ENCODE measurements at regions not wholly inside any gene's neighbourhood (a gene's known extent, or its start where the extent isn't known, plus 50 kb on each side); places are given as distances from the start of the nearest gene placed in this dataset.

GRCh38 chr4:117527601-117528000, 442.2 kb upstream of the TRAM1L1 start:
- WGBS, 2 donors (ENCODE audit: low coverage in 1 of 2), result 51 to 57% methylated on average over 1 of the region's 1 CpG
- Histone ChIP-seq H3K27me3 (no peaks in the 10 kb centered on the region), H3K27ac (no peak overlapping the region), H3K36me3 (no peaks in the 10 kb centered on the region), H3K4me3 (no peak overlapping the region), H3K9me3 (no peaks in the 10 kb centered on the region), H3K4me1 (no peaks in the 10 kb centered on the region)
- in situ Hi-C loops (cut with MboI; ENCODE audit: low pct_ligation_motif_present in 1 of 4, low pct_unique_long_range_greater_than_20kb in 1 of 4, low sequenced_read_pairs in 3 of 4) (no loop called here), intact Hi-C loops (cut with DNase I; ENCODE audit: low total_unique reads) (no loop called here)
- TF ChIP-seq POLR2AphosphoS5 (IDR thresholded peaks at IDR 0.05) (no peak), CTCF (IDR thresholded peaks at IDR 0.05) (no peak), POLR2A (IDR thresholded peaks at IDR 0.05) (no peak), EP300 (IDR thresholded peaks at IDR 0.05; ENCODE audit: low read depth) (no peak)
- DNase-seq, result no peak

GRCh38 chr4:117529401-117529800, 444.0 kb upstream of the TRAM1L1 start:
- no peaks in the 10 kb centered on the region for H3K36me3 ChIP-seq
- intact Hi-C loops (cut with DNase I; ENCODE audit: low total_unique reads) (no loop called here), in situ Hi-C loops (cut with MboI; ENCODE audit: low pct_ligation_motif_present in 1 of 4, low pct_unique_long_range_greater_than_20kb in 1 of 4, low sequenced_read_pairs in 3 of 4) (no loop called here)
- TF ChIP-seq POLR2A (IDR thresholded peaks at IDR 0.05), result no peak
- TF ChIP-seq EP300 (IDR thresholded peaks at IDR 0.05; ENCODE audit: low read depth), result no peak
- no peak for TF ChIP-seq CTCF (IDR thresholded peaks at IDR 0.05)
- TF ChIP-seq POLR2AphosphoS5 (IDR thresholded peaks at IDR 0.05), result no peak
- no peaks in the 10 kb centered on the region for H3K27me3 ChIP-seq
- 57 to 70% methylated on average over 3 of the region's 3 CpGs for WGBS, 2 donors (ENCODE audit: low coverage in 1 of 2)
- H3K27ac ChIP-seq, result no peak overlapping the region
- no peak for DNase-seq
- H3K4me3 ChIP-seq, result no peak overlapping the region
- H3K4me1 ChIP-seq, result no peaks in the 10 kb centered on the region
- no peaks in the 10 kb centered on the region for H3K9me3 ChIP-seq

- Histone ChIP-seq H3K27me3 (no peaks in the 10 kb centered on the region), H3K4me3 (no peak overlapping the region), H3K36me3 (no peaks in the 10 kb centered on the region), H3K27ac (no peak overlapping the region), H3K9me3 (no peaks in the 10 kb centered on the region), H3K4me1 (no peaks in the 10 kb centered on the region)
- intact Hi-C loops (cut with DNase I; ENCODE audit: low total_unique reads), result no loop called here
- 75 to 81% methylated on average over 1 of the region's 1 CpG for WGBS, 2 donors (ENCODE audit: low coverage in 1 of 2)
- TF ChIP-seq POLR2A (IDR thresholded peaks at IDR 0.05), result no peak
- no peak for TF ChIP-seq POLR2AphosphoS5 (IDR thresholded peaks at IDR 0.05)
- TF ChIP-seq CTCF (IDR thresholded peaks at IDR 0.05), result no peak
- TF ChIP-seq EP300 (IDR thresholded peaks at IDR 0.05; ENCODE audit: low read depth), result no peak
- in situ Hi-C loops (cut with MboI; ENCODE audit: low pct_ligation_motif_present in 1 of 4, low pct_unique_long_range_greater_than_20kb in 1 of 4, low sequenced_read_pairs in 3 of 4), result no loop called here
- no peak for DNase-seq
Measured at GRCh38 chr4:117533501-117533900, 448.1 kb upstream of the TRAM1L1 start.

- Histone ChIP-seq H3K27ac (no peak overlapping the region), H3K9me3 (no peaks in the 10 kb centered on the region), H3K4me1 (no peaks in the 10 kb centered on the region), H3K4me3 (no peak overlapping the region), H3K36me3 (no peaks in the 10 kb centered on the region), H3K27me3 (no peaks in the 10 kb centered on the region)
- no peak for DNase-seq
- in situ Hi-C loops (cut with MboI; ENCODE audit: low pct_ligation_motif_present in 1 of 4, low pct_unique_long_range_greater_than_20kb in 1 of 4, low sequenced_read_pairs in 3 of 4) (no loop called here), intact Hi-C loops (cut with DNase I; ENCODE audit: low total_unique reads) (no loop called here)
- WGBS, 2 donors (ENCODE audit: low coverage in 1 of 2), result 0 to 4% methylated on average over 1 of the region's 1 CpG
- TF ChIP-seq POLR2A (IDR thresholded peaks at IDR 0.05) (no peak), POLR2AphosphoS5 (IDR thresholded peaks at IDR 0.05) (no peak), EP300 (IDR thresholded peaks at IDR 0.05; ENCODE audit: low read depth) (no peak), CTCF (IDR thresholded peaks at IDR 0.05) (no peak)
Measured at GRCh38 chr4:117545039-117545438, 459.7 kb upstream of the TRAM1L1 start.

All from transverse colon (tissue), 4 donors.